Activated CD4-positive, alpha-beta T cell treated with anti-CD3 and anti-CD28 coated beads, Interleukin-2, Interleukin-6, amounts not matched to agents 100 ng/mL and 50 ng/mL, durations not matched to agents 16 hours and 8 hours (primary cell): ENCODE measurements at regions not wholly inside any gene's neighbourhood (a gene's known extent, or its start where the extent isn't known, plus 50 kb on each side); places are given as distances from the start of the nearest gene placed in this dataset.

ENCODE experiments used
- DNase-seq: peaks from one replicate; pipeline ENCODE4 v3.0.0-alpha.2; 2020

DNA sequence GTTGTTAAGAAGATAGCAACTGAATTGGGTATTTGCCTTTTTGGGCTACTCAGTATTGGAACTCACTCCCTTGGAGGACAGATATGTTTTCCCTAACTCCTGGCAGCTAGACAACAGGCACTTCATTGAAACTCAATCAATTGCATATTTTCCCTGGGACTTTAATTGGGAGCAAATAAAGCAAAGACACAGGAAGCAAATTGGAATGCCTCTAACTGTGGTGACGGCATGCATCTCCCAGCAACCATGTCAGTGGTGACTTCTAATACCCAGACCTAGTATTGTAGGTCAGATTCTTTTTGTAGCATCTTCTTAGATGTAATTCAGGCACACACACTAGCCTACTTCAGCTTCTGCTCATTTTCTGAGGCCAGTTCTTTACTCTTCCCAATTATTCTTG is 164.2 kb upstream of the SETBP1 start:
- DNase-seq: no peak

DNA sequence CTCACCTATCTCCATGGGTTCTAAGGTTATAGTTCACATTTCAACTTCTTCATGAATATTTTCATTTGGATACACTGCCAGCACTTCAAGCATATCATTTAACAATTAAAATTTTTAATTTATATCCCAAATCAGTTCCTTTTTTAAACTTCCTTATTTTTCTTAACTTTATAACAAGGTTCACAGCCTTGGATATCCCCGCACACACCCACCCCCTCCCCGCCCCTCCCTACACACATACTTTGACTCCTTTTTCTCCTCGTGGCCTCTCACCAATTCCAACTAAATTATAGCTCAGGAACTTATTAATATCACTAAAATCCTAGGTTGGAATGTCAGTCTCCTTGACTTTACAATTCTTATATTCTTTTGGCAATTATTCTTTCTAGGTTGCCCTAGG is 163.6 kb upstream of the SETBP1 start:
- DNase-seq: no peak

DNA sequence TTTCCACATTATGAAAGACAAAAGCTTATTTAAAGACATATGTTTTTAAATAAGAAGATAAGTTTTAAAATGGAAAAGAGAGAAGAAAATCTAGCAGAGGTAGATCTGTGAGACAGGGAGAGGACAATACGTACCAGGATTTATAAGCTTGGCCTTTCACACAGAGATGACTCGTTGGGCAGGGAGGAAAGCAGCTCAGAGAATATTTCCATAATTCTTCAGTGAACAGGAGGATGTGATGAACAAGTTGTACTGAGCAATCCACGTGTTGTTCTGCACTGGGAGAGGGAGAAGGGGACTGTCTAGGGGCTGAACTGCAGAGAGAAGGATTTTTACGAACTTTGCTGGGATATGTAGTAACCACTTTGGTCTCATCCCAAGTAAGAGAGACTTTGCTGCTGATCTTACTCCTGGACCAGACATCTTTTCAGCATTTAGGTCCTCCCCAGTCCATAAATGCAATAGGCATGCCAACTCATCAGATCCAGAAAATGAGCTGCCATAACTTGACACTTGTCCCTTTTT is 162.5 kb upstream of the SETBP1 start:
- no peak for DNase-seq

DNA sequence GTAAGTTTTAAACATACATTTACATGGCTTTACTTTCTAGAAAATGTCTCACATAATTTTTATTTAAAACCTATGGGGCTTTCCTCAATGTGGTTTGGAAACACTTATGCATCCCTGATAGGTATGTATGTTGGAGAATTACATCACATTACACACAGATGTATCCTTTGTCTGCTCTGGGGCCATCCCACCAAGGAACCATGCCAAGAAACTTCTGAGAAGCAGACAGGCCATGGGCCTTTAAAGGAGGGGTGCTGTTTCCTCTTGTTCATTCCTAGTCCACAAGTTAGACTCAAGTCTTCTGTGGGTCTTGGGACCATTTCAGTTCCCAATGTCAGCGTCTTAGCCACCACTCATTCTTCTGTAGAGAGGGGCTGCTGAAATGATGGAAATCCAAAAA is 162.0 kb upstream of the SETBP1 start:
- no peak for DNase-seq

DNA sequence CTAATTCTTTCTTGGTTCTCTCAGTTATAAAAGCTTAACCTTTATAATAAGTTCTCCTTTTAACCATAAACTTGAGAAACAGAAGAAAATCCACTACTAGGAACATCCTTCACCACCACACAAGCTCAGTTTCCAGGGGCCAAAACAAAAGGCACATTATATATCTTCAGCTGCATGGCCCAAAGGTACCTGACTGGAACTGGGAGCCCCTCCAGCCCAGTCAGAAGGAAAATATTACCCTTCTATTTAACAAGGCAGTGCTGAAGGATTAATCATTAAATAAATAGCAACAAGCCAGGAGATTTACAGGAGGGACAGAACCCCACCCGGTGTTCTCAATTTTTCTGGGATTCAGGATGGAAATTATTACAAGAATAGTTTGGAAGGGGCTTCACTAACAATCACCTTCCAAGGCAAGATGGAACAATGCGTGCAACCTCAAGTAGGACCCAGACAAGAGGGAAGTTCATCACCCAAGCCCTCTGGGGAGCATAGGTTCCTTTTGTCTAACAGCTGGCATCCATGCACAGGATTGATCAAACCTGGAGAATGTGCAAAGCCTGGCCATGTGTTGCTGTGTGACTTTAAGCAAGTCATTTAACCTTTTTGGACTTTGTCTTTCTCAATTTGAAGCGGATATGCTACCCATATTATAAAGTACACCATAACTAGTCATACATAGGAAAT is 159.6 kb upstream of the SETBP1 start:
- no peak for DNase-seq

DNA sequence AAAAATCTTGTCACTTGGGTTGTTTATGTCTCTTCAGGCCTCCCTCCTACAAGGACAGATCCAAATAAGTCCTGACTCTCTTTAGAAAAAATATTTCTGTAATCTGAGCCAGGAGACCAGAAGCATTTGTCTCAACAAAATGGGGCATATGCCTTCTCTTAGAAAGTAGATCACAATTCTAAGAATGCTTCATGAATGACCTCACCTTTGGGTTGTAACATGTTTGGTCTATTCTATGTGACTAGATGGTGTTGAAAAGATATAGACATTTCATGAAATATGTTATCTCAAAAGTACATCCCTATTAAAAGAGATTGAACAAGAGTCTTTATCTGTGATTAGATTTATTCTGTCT is 159.0 kb upstream of the SETBP1 start:
- no peak for DNase-seq

DNA sequence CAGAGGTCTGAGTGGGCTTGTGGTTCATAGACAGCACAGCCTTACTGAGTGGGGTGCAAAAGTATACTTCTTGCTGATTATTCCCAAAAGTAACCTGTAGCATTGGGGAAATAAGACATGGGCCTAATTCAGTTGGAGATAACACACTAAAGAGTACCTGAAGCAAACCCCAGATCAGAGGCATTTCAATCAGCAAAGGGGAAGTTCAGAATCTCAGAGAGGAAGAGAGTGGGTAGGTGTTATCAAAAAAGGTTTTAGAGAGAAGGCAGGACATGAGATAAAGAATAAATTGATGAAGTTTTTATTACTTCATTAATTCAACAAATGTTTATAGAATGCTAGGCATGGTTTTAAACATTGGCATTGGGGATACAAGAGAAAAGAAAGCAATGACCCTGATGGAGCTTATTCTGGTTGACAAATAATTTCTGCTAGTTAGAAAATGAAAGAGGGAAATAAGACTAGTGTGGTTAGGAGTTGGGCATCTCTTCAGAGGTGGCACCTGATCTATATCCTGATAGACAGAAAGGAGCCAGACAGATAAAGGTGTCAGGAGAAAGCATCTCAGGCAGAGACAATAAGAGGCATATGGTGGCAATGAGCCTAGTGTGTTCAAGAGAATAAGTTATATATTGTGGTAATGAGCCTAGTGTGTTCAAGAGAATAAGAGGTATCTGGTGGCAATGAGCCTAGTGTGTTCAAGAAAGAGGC is 153.8 kb upstream of the SETBP1 start:
- DNase-seq: no peak

DNA sequence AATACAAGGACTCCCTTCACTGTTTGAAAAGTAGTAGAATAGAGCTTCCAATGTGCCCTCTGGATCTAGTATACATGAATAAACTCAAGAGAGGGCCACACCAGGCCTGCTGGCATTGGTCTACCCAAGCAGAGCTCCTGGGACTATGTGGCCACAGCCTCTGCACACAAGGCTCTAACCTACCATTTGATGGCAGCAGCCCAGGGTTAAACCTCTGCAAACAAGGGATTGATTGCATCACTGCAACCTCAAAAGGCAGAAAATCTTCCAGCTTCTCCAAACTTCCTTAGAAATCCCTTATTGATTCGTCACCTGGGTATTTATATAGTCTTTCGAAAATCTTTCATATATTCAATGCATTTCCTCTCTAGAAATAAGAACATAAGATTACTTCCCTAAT is 147.6 kb upstream of the SETBP1 start:
- no peak for DNase-seq

DNA sequence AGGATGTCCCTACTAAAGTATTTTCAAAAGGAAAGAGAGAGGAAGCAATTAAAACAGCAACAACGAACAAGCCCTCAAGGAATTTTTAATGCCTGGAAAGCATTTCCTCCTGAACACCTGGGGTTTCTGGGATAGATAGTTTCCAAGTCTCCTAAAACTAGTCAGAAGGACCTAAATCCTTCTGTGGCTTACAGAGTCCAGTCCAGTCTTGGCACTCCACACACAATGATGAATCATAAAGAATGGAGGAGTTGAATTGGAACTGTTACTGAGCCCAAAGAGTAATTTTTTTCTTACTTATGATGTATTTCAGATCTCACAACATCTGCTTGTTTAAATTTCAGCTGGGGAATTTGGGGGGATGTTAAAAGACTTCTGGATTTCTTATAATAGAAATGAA is 144.6 kb upstream of the SETBP1 start:
- no peak for DNase-seq

DNA sequence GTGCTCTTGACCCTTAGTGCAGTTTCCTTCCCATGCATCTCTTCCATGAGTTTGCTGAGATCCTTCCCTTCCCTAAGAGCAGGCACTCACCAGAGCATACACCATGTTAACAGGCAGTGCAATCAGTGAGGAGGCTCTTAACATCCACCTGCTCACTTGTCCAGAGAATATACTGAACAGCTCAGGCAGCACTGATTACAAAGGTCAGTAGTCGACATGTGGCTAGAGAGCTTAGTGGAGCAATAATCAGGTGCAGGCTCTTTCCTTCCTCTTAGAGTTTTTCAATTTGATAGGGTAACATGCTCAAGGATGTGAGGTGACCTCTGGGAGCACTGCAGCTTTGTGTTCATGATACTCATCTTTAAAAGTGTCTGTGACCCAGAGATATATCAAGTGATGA is 144.1 kb upstream of the SETBP1 start:
- no peak for DNase-seq

DNA sequence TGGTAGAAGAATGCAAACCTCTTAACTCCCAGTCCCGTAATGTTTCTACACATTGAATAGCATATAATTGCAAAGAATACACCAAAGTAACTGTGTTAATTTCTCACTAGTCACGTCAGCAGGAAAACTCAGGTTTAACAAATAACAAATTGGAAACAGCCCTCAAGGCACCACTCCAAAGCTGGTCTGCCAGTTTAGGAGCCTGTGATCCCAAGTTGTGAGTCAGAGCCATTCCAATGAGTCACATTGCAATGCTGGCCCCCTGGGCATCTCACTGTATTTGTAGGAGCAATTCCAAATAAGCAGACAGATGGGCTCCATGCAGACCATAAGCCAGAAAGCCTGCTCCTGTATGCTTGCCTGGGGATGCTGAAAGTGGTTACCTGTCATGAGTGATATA is 143.2 kb upstream of the SETBP1 start:
- DNase-seq: no peak

DNA sequence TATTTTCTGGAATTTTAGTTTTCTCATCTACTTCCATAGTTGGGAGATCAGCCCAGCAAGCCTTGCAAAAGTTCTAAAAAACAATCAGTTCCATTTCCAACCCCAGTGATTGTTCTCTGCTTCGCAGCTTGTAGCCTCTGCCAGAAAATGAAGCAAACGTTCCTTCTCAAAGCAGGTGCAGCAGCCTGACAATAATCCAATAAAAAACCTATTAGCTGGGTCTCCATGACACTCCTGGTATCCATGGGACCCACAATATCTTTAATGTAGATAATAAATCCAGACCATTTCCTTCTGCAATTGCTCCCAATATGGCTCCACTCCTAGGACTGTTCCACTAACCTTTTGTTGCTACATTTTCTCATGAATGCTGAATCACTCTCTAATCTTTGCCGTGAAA is 140.8 kb upstream of the SETBP1 start:
- no peak for DNase-seq

DNA sequence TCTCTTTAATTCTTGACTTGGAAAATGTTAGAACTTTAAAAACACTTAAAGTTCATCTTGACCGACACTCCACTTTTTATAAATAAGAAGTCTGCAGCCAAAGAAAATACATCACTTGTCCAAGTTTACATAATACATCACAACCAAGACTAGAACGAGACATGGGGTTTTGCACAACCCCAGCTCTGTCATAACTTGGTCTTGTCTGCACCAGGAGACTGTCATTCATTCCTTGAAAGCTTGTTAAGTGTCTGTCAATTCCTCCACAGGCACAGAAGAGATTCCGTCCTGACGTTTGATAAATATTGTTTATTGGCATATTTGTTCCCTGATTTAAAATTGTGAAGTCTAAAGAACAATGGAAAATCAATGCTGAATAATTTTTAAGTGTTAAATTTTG is 139.5 kb upstream of the SETBP1 start:
- no peak for DNase-seq

DNA sequence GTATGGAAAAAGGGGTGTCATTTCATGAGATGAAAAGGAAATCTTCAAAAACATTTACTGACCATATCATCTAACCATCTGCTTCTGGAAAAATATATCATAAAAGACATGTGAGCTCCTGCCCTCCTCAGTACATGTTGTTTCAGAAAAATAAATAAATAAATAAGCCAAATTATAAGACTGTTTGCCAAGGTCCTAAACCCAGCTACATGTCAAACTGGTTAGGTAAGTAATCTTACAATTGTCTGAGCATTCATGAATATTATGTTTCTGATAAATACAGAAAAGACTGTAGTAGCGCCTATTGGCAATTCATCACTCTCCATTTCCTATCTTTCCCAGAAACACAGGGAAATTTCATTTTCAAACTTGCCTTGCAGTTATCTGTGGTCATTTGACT is 138.9 kb upstream of the SETBP1 start:
- DNase-seq: no peak

DNA sequence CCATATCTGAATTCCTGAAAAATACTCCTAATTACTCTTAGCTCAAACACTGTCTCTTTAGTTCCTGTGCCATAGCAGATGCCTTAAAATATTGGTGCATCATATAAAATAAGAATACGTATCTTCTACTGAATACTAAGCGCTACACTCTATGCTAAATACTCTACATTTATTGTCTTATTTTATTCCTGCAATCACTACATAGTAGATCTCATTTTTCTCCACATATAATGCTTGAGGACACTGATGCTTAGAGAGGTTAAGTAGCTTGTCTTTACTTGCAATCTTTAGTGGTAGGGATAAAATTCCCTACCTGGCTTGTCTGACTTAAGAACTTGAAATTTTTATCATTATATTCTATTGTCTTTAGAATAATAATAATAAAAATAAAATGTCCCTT is 137.3 kb upstream of the SETBP1 start:
- no peak for DNase-seq

DNA sequence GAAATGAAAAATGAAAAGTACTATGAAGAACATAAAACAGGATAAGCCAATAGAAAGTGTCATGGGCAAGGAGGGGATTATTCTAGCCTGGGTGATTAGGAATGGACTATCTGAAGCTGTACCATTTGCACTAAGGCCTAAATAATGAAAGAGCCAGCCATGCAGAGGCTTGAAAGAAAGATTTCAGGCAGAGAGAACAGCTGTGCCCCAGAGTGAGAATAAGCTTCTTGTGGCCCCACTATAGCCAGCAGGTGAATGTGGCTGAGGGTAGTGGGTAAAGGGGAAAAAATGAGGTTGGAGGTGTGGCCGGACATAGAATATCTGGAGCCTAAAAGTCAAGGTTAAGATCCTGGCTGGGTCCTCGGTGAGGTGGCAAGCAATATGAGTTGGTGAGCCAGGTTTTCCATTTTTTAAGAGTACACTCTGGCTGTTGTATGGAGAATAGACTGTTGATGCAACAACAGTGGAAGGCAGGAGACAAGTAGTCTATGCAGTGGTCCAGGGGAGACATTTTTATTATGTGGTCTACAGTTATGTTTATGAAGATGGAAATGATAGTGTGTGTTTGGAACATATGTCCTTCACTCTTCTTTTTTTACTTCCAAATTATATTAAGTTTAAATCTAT is 135.2 kb upstream of the SETBP1 start:
- no peak for DNase-seq

DNA sequence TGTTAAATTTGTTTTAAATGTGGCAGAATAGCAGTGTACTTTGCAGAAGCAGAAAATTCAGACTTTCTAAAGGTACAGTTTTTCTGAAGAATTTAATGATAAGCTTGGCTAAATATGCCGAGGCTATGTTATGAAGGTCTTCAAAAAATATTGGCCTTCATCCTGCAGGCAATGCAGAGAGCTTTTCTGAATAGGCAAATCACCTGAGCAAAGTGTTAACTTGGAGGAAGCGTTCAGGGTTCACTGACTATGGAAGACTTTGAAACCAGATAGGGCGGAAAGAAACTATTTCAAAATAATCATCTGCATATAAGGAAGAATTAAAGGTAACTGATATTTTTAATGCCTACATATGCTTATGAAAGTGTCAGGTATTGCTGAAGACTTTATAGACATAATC is 133.7 kb upstream of the SETBP1 start:
- DNase-seq: no peak

DNA sequence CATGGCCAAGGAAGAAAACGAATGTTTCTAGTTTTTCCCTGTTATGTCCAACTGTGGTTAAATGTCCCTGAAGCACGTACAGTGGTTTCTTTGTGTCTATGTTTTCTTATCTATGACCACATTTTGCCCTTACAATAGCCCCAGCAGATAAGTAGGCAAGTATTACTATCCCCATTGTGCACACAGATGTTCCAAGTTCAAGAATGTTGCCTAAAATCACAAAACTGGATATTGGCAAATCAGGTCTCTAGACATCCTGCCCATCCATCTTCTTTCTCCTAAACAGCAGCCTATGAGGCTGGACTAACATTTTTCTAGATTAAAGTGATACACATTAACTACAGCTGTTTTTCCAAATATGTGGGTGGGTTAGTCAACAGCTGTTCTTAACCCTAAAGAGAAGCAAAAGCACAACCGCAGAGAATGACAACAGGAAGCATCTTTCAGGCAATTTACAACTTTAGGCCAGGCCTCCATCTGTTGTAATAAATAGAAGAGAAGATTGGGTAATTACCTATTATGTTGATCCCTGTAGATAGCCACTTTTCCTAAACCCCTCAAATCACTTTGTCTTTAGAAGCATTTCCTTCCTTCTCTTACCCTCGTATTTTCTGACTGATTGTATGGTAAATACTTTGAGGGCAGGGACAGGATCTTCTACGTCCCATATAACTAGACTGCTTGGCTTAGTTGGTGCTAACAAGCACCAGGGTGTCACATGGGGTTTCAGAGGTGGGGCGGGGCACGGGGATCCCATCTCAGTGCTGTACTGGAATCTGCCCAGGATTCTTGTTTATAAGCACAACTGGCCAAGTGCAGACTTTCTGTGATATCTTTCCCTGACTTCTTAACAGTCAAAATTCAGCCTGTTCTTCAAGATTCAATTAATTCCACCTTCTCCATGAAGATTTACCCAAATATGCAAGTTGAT is 132.1 kb upstream of the SETBP1 start:
- DNase-seq: no peak

DNA sequence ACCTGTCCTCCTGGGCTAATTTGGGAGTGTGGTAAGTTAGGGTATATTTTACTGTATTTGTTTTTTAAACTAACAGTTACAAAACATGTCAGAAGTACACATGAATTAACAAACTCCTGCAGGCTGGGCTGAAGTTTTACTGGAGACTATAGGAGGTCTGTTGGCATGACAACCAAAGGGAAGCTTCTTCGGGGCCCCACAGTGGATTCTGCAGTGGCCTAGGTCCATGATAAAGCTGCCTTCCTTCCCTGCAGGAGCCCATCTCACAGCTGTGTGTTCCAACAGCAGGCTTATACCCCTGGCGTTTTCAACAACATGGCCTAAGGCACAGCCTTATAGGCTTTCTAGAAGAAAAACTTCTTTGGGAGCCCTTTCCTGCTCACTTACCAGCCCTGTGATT is 128.0 kb upstream of the SETBP1 start:
- no peak for DNase-seq

DNA sequence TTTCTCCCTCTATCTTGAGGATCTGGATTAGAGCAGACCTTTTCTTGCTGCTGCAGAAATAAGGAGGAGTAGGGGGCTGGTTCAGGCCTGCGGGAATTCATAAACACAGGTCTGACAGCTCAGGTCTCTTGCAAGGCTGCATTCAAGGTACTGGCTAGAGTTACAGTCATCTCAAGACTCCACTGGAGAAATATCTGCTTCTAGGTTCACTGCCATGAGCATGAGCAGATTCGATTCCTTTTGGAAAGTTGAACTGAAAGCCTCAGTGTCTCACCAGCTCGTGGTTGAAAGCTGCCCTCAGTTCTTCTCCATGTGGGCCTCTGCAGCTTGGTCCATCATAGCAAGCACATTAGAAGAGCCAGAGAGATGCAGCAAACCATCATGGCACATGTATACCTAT is 124.4 kb upstream of the SETBP1 start:
- no peak for DNase-seq

DNA sequence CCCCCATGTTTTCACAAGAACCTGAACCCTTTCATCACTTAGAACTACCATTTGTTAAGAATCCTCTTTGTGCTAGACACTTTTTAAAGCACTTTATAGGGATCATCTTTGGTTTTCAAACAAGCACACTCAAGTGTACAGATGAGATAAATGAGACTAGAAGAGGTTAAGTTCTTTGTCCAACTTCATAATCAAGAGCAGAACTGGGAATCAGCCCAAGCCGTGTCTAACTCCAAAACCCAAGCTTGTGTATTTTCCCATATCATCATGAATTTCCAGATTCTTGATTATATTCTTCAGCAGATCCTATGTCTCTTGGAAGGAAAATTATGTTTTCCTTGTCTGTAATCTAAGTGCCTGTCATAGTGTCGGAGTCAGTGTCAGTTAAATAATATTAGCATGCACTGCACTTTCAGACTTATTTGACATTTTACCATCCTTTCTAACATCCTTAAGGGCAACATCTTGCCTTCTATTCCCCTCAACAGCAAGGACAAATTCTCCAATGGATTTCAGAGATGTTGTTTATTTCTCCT is 123.0 kb upstream of the SETBP1 start:
- DNase-seq: no peak

DNA sequence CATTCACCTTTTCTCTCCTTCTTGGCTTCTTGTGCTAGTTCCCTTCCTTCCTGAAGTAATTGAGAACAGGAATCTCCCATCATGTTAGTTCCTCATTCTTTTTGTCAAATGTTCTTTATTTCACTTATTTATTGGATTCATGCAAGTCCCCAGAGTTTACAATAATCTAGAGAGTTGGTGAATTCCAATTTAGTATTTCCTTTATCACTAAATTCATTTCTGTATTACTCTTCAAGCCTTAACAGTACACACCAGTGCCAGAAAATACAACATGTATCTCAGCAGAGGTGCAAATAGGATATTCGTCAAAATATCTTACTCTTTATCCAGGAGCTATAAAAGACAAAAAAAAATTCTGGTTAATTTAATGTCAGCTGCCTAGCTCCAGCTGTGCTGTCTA is 121.9 kb upstream of the SETBP1 start:
- no peak for DNase-seq

DNA sequence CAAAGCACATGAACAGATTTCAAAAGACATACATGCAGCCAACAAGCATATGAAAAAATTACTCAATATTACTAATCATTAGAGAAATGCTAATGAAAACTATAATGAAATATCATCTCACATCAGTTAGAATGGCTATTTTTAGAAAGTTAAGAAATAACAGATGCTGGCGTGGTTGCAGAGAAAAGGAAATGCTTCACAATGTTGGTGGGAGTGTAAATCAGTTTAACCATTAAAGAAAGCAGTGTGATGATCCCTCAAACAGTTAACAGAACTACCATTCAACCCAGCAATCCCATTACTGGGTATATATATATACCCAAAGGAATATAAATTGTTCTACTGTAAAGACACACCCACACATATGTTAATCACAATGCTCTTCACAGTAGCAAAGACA is 117.7 kb upstream of the SETBP1 start:
- no peak for DNase-seq
